Loucy (cell line): ENCODE measurements at regions not wholly inside any gene's neighbourhood (a gene's known extent, or its start where the extent isn't known, plus 50 kb on each side); places are given as distances from the start of the nearest gene placed in this dataset.

ENCODE experiments used
- H2AFZ ChIP-seq: fragments of 200-600 bp; sonication (generic); 2 replicates; pipeline ENCODE4 v1.6.0; 2016; ENCODE audit warnings: antibody characterized with exemption, mild to moderate bottlenecking, low read length, moderate library complexity
- H3F3A ChIP-seq: fragments of 200-600 bp; 2 replicates; pipeline ENCODE4 v1.6.0; 2016; ENCODE audit warnings: antibody characterized with exemption, low read depth, mild to moderate bottlenecking
- H3K27me3 ChIP-seq: fragments of 200-600 bp; sonication (generic); 2 replicates; pipeline ENCODE4 v1.6.1; 2014; ENCODE audit warnings: low read length, mild to moderate bottlenecking; ENCODE audit not compliant: insufficient read depth, poor library complexity, severe bottlenecking
- H3K36me3 ChIP-seq: fragments of 200-600 bp; sonication (generic); 2 replicates; pipeline ENCODE4 v1.6.1; 2016; ENCODE audit warnings: low read length; ENCODE audit not compliant: insufficient read depth
- H3K4me1 ChIP-seq: fragments of 200-600 bp; sonication (generic); 2 replicates; pipeline ENCODE4 v1.5.1; 2014; ENCODE audit warnings: low read length, mild to moderate bottlenecking; ENCODE audit not compliant: insufficient read depth, poor library complexity, severe bottlenecking
- H3K4me2 ChIP-seq: fragments of 200-600 bp; sonication (generic); 2 replicates; pipeline ENCODE4 v1.6.0; 2014; ENCODE audit warnings: antibody characterized with exemption, low read length, low read depth, mild to moderate bottlenecking; ENCODE audit not compliant: poor library complexity, severe bottlenecking
- H3K4me3 ChIP-seq: fragments of 200-600 bp; sonication (generic); 2 replicates; pipeline ENCODE4 v1.5.1; 2014; ENCODE audit warnings: low read length, mild to moderate bottlenecking, mixed read lengths; ENCODE audit not compliant: poor library complexity, severe bottlenecking
- H3K79me2 ChIP-seq: fragments of 200-600 bp; sonication (generic); 2 replicates; pipeline ENCODE4 v1.6.1; 2014; ENCODE audit warnings: low read length; ENCODE audit not compliant: insufficient read depth
- H3K9ac ChIP-seq: fragments of 200-600 bp; sonication (generic); 2 replicates; pipeline ENCODE4 v1.6.0; 2014; ENCODE audit warnings: mild to moderate bottlenecking, low read depth, low read length, moderate library complexity; ENCODE audit not compliant: poor library complexity, severe bottlenecking
- H3K9me2 ChIP-seq: fragments of 200-600 bp; sonication (generic); replicated peaks from 2 replicates; pipeline ENCODE4 v1.6.1; 2016; ENCODE audit warnings: low read depth, low read length, mixed read lengths
- H3K9me3 ChIP-seq: fragments of 200-600 bp; sonication (generic); 2 replicates; pipeline ENCODE4 v1.6.1; 2014; ENCODE audit warnings: mild to moderate bottlenecking, antibody characterized with exemption, low read length, low read depth; ENCODE audit not compliant: insufficient read depth
- H4K20me1 ChIP-seq: fragments of 200-600 bp; sonication (generic); 2 replicates; pipeline ENCODE4 v1.6.0; 2014; ENCODE audit warnings: antibody characterized with exemption, low read length, mild to moderate bottlenecking; ENCODE audit not compliant: insufficient read depth, poor library complexity, severe bottlenecking
- CTCF ChIP-seq: fragments of 200-600 bp; sonication (generic); conservative IDR thresholded peaks from 2 replicates; pipeline ENCODE4 v1.5.1; 2014; ENCODE audit warnings: mild to moderate bottlenecking, antibody characterized with exemption, low read length
- EZH2phosphoT487 ChIP-seq: fragments of 200-600 bp; IDR thresholded peaks from 2 replicates; pipeline ENCODE4 v1.6.1; 2018; ENCODE audit warnings: antibody characterized with exemption, mild to moderate bottlenecking, moderate library complexity, borderline replicate concordance

DNA sequence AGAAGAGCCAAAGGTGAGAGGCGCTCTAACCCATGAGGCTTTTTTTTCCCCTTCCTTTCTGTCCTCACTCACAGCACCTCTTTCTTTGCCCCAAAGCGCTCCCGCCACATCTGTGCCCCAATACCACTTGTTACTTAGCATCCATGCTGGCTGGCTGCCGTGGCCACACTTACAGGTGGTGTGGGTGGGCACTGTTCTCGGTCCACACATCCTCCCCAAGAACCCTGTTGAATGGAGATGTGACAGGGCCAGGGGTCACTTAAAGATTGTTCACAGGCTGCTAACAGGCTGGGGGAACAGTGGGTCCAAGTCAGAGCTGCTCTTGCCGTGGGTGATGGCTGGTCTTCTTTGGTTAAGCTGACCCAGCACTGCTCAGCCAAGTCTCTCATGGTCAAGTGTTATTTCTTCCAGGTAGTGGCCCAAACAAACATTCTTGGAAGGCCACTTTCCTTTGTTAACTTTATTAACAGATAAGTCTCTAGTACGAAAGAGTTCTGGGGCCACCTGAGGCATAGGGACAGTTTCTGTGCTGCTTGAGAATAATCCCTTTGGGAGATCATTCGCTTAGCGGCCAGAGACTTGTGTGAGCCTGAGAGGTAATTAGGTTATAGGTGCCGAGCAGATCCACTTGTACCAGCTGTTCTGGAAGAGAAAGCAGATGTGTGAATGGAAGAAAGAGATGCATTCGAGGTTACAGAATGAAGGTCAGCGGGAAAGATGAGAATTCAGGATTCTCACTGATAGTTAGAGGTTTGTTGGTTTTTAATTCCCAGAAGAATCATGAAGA lies 62.6 kb upstream of the IRF2BP2 start:
- Histone ChIP-seq H3K36me3 (no peaks in the 10 kb centered on the region), H3K4me1 (peaks cover 4% of the 10 kb centered on the region), H3K27me3 (no peaks in the 10 kb centered on the region), H4K20me1 (no peaks in the 10 kb centered on the region), H3F3A (no peaks in the 10 kb centered on the region), H3K9me3 (no peaks in the 10 kb centered on the region), H3K4me3 (no peak overlapping the region), H3K9me2 (no peaks in the 10 kb centered on the region), H3K79me2 (no peaks in the 10 kb centered on the region), H3K9ac (no peak overlapping the region), H3K4me2 (no peak overlapping the region), H2AFZ (no peak overlapping the region)
- TF ChIP-seq CTCF (no peak), EZH2phosphoT487 (no peak)

GRCh38 chr1:234670967-234671626 lies 61.1 kb upstream of the IRF2BP2 start:
- Histone ChIP-seq H3K9ac (no peak overlapping the region), H2AFZ (no peak overlapping the region)
- TF ChIP-seq EZH2phosphoT487 (no peak), CTCF (no peak)

GRCh38 chr1:234669499-234669898 lies 59.5 kb upstream of the IRF2BP2 start:
- TF ChIP-seq EZH2phosphoT487: no peak

More at GRCh38 chr1:234670967-234671626, 61.1 kb upstream of the IRF2BP2 start:
- Histone ChIP-seq H3K27me3 (no peaks in the 10 kb centered on the region), H3K79me2 (no peaks in the 10 kb centered on the region), H3K36me3 (no peaks in the 10 kb centered on the region), H3K9me3 (no peaks in the 10 kb centered on the region), H4K20me1 (no peaks in the 10 kb centered on the region), H3K4me3 (no peak overlapping the region), H3K4me2 (no peak overlapping the region), H3K9me2 (no peaks in the 10 kb centered on the region), H3F3A (no peaks in the 10 kb centered on the region), H3K4me1 (peaks cover 2% of the 10 kb centered on the region)

More at GRCh38 chr1:234669499-234669898, 59.5 kb upstream of the IRF2BP2 start:
- Histone ChIP-seq H3K9ac (no peak overlapping the region), H3K9me2 (no peaks in the 10 kb centered on the region), H3K79me2 (no peaks in the 10 kb centered on the region), H3K27me3 (no peaks in the 10 kb centered on the region), H3F3A (no peaks in the 10 kb centered on the region), H4K20me1 (no peaks in the 10 kb centered on the region), H3K9me3 (no peaks in the 10 kb centered on the region), H3K4me2 (no peak overlapping the region), H3K4me1 (no peaks in the 10 kb centered on the region), H2AFZ (no peak overlapping the region), H3K4me3 (no peak overlapping the region), H3K36me3 (no peaks in the 10 kb centered on the region)
